ENCODE measurements at regions not wholly inside any gene's neighbourhood (a gene's known extent, or its start where the extent isn't known, plus 50 kb on each side); places are given as distances from the start of the nearest gene placed in this dataset.

GRCh38 chr17:11144358-11145233 lies 96.4 kb upstream of the SHISA6 start:
- Mint-ChIP-seq H3K9me3 (peaks cover 0 to 8% (median 4%) of the 10 kb centered on the region in 7 donors), H3K27ac (no peak overlapping the region), H3K27me3 (peaks cover 8% of the 10 kb centered on the region), H3K4me3 (no peak overlapping the region), H3K36me3 (no peaks in the 10 kb centered on the region), H3K4me1 (no peaks in the 10 kb centered on the region)
- no peaks in the 10 kb centered on the region for H3K4me1 ChIP-seq (ENCODE audit: control insufficient read depth, insufficient read depth, low read length, poor library complexity, severe bottlenecking)
- DNase-seq (no peak), ATAC-seq (ENCODE audit: low read depth in 2 of 2) (no peak)
- H3K27ac ChIP-seq (ENCODE audit: insufficient read depth, low read length, poor library complexity, severe bottlenecking), result no peak overlapping the region
- H3K36me3 ChIP-seq (ENCODE audit: control insufficient read depth, insufficient read depth, low read length), result no peaks in the 10 kb centered on the region
- no peaks in the 10 kb centered on the region for H3K9me3 ChIP-seq (ENCODE audit: control insufficient read depth in 2 of 2, low read length in 2 of 2)
- no peak overlapping the region for H3K4me3 ChIP-seq (ENCODE audit: low read depth, low read length)
- no peaks in the 10 kb centered on the region for H3K27me3 ChIP-seq (ENCODE audit: control insufficient read depth, insufficient read depth, low read length)

GRCh38 chr17:11142231-11142630 lies 98.8 kb upstream of the SHISA6 start:
- Mint-ChIP-seq H3K9me3 (peaks cover 0 to 7% (median 3%) of the 10 kb centered on the region in 7 donors), H3K27me3 (no peaks in the 10 kb centered on the region), H3K27ac (no peak overlapping the region), H3K36me3 (no peaks in the 10 kb centered on the region), H3K4me1 (no peaks in the 10 kb centered on the region), H3K4me3 (no peak overlapping the region)
- no peak for DNase-seq
- Histone ChIP-seq H3K9me3 (ENCODE audit: control insufficient read depth in 2 of 2, low read length in 2 of 2) (no peaks in the 10 kb centered on the region), H3K4me3 (ENCODE audit: low read depth, low read length) (no peak overlapping the region), H3K36me3 (ENCODE audit: control insufficient read depth, insufficient read depth, low read length) (no peaks in the 10 kb centered on the region), H3K4me1 (ENCODE audit: control insufficient read depth, insufficient read depth, low read length, poor library complexity, severe bottlenecking) (no peaks in the 10 kb centered on the region), H3K27ac (ENCODE audit: insufficient read depth, low read length, poor library complexity, severe bottlenecking) (no peak overlapping the region), H3K27me3 (ENCODE audit: control insufficient read depth, insufficient read depth, low read length) (no peaks in the 10 kb centered on the region)
- no peak for ATAC-seq (ENCODE audit: low read depth in 2 of 2)

GRCh38 chr17:11140501-11140900 lies 100.5 kb upstream of the SHISA6 start:
- Histone ChIP-seq H3K4me3 (ENCODE audit: low read depth, low read length) (no peak overlapping the region), H3K27me3 (ENCODE audit: control insufficient read depth, insufficient read depth, low read length) (no peaks in the 10 kb centered on the region), H3K36me3 (ENCODE audit: control insufficient read depth, insufficient read depth, low read length) (no peaks in the 10 kb centered on the region), H3K4me1 (ENCODE audit: control insufficient read depth, insufficient read depth, low read length, poor library complexity, severe bottlenecking) (no peaks in the 10 kb centered on the region), H3K27ac (ENCODE audit: insufficient read depth, low read length, poor library complexity, severe bottlenecking) (no peak overlapping the region), H3K9me3 (ENCODE audit: control insufficient read depth in 2 of 2, low read length in 2 of 2) (no peaks in the 10 kb centered on the region)
- ATAC-seq (ENCODE audit: low read depth in 2 of 2), result no peak
- DNase-seq, result no peak
- H3K9me3 Mint-ChIP-seq, result peaks cover 0 to 7% (median 3%) of the 10 kb centered on the region in 7 donors
- H3K4me3 Mint-ChIP-seq, result no peak overlapping the region
- no peaks in the 10 kb centered on the region for H3K36me3 Mint-ChIP-seq
- no peaks in the 10 kb centered on the region for H3K27me3 Mint-ChIP-seq
- no peak overlapping the region for H3K27ac Mint-ChIP-seq
- no peaks in the 10 kb centered on the region for H3K4me1 Mint-ChIP-seq

- Histone ChIP-seq H3K27ac (ENCODE audit: insufficient read depth, low read length, poor library complexity, severe bottlenecking) (no peak overlapping the region), H3K4me3 (ENCODE audit: low read depth, low read length) (no peak overlapping the region), H3K27me3 (ENCODE audit: control insufficient read depth, insufficient read depth, low read length) (no peaks in the 10 kb centered on the region), H3K36me3 (ENCODE audit: control insufficient read depth, insufficient read depth, low read length) (no peaks in the 10 kb centered on the region), H3K9me3 (ENCODE audit: control insufficient read depth in 2 of 2, low read length in 2 of 2) (no peaks in the 10 kb centered on the region), H3K4me1 (ENCODE audit: control insufficient read depth, insufficient read depth, low read length, poor library complexity, severe bottlenecking) (no peaks in the 10 kb centered on the region)
- no peaks in the 10 kb centered on the region for H3K27me3 Mint-ChIP-seq
- no peaks in the 10 kb centered on the region for H3K36me3 Mint-ChIP-seq
- ATAC-seq (ENCODE audit: low read depth in 2 of 2) (no peak), DNase-seq (no peak)
- no peak overlapping the region for H3K27ac Mint-ChIP-seq
- H3K9me3 Mint-ChIP-seq, result peaks cover 0 to 7% (median 3%) of the 10 kb centered on the region in 7 donors
- no peak overlapping the region for H3K4me3 Mint-ChIP-seq
- H3K4me1 Mint-ChIP-seq, result no peaks in the 10 kb centered on the region
Measured at GRCh38 chr17:11140043-11140442, 101.0 kb upstream of the SHISA6 start.

GRCh38 chr17:11138023-11138422 lies 103.0 kb upstream of the SHISA6 start:
- H3K27ac Mint-ChIP-seq, result no peak overlapping the region
- Histone ChIP-seq H3K36me3 (ENCODE audit: control insufficient read depth, insufficient read depth, low read length) (no peaks in the 10 kb centered on the region), H3K4me1 (ENCODE audit: control insufficient read depth, insufficient read depth, low read length, poor library complexity, severe bottlenecking) (no peaks in the 10 kb centered on the region), H3K27ac (ENCODE audit: insufficient read depth, low read length, poor library complexity, severe bottlenecking) (no peak overlapping the region), H3K9me3 (ENCODE audit: control insufficient read depth in 2 of 2, low read length in 2 of 2) (no peaks in the 10 kb centered on the region), H3K4me3 (ENCODE audit: low read depth, low read length) (no peak overlapping the region), H3K27me3 (ENCODE audit: control insufficient read depth, insufficient read depth, low read length) (no peaks in the 10 kb centered on the region)
- no peak overlapping the region for H3K4me3 Mint-ChIP-seq
- DNase-seq, result no peak
- ATAC-seq (ENCODE audit: low read depth in 2 of 2), result no peak
- no peaks in the 10 kb centered on the region for H3K36me3 Mint-ChIP-seq
- no peaks in the 10 kb centered on the region for H3K4me1 Mint-ChIP-seq
- H3K9me3 Mint-ChIP-seq, result peaks cover 0 to 8% (median 3%) of the 10 kb centered on the region in 7 donors
- H3K27me3 Mint-ChIP-seq, result no peaks in the 10 kb centered on the region

GRCh38 chr17:11135819-11136218 lies 105.2 kb upstream of the SHISA6 start:
- H3K4me3 Mint-ChIP-seq, result no peak overlapping the region
- H3K36me3 ChIP-seq (ENCODE audit: control insufficient read depth, insufficient read depth, low read length), result no peaks in the 10 kb centered on the region
- no peak for DNase-seq

GRCh38 chr17:11130367-11130766 lies 110.6 kb upstream of the SHISA6 start:
- Histone ChIP-seq H3K9me3 (ENCODE audit: control insufficient read depth in 2 of 2, low read length in 2 of 2) (no peaks in the 10 kb centered on the region), H3K36me3 (ENCODE audit: control insufficient read depth, insufficient read depth, low read length) (no peaks in the 10 kb centered on the region), H3K4me3 (ENCODE audit: low read depth, low read length) (no peak overlapping the region), H3K4me1 (ENCODE audit: control insufficient read depth, insufficient read depth, low read length, poor library complexity, severe bottlenecking) (no peaks in the 10 kb centered on the region), H3K27ac (ENCODE audit: insufficient read depth, low read length, poor library complexity, severe bottlenecking) (no peak overlapping the region), H3K27me3 (ENCODE audit: control insufficient read depth, insufficient read depth, low read length) (no peaks in the 10 kb centered on the region)
- Mint-ChIP-seq H3K9me3 (peaks cover 0 to 7% (median 3%) of the 10 kb centered on the region in 7 donors), H3K36me3 (no peaks in the 10 kb centered on the region), H3K4me3 (no peak overlapping the region), H3K27me3 (peaks cover 4% of the 10 kb centered on the region), H3K27ac (no peak overlapping the region), H3K4me1 (no peaks in the 10 kb centered on the region)
- no peak for DNase-seq
- no peak for ATAC-seq (ENCODE audit: low read depth in 2 of 2)

More at GRCh38 chr17:11135819-11136218, 105.2 kb upstream of the SHISA6 start:
- ATAC-seq (ENCODE audit: low read depth in 2 of 2), result no peak
- H3K27ac Mint-ChIP-seq, result no peak overlapping the region
- no peaks in the 10 kb centered on the region for H3K9me3 ChIP-seq (ENCODE audit: control insufficient read depth in 2 of 2, low read length in 2 of 2)
- no peak overlapping the region for H3K4me3 ChIP-seq (ENCODE audit: low read depth, low read length)
- H3K27me3 ChIP-seq (ENCODE audit: control insufficient read depth, insufficient read depth, low read length), result no peaks in the 10 kb centered on the region
- no peaks in the 10 kb centered on the region for H3K4me1 ChIP-seq (ENCODE audit: control insufficient read depth, insufficient read depth, low read length, poor library complexity, severe bottlenecking)
- no peaks in the 10 kb centered on the region for H3K4me1 Mint-ChIP-seq
- no peaks in the 10 kb centered on the region for H3K36me3 Mint-ChIP-seq
- peaks cover 4% of the 10 kb centered on the region for H3K27me3 Mint-ChIP-seq
- no peak overlapping the region for H3K27ac ChIP-seq (ENCODE audit: insufficient read depth, low read length, poor library complexity, severe bottlenecking)
- H3K9me3 Mint-ChIP-seq, result peaks cover 0 to 3% (median 2%) of the 10 kb centered on the region in 7 donors

GRCh38 chr17:11122908-11123307 lies 118.1 kb upstream of the SHISA6 start:
- Mint-ChIP-seq H3K9me3 (peaks cover 0 to 16% (median 5%) of the 10 kb centered on the region in 7 donors), H3K4me1 (no peaks in the 10 kb centered on the region), H3K27ac (no peak overlapping the region), H3K4me3 (no peak overlapping the region), H3K27me3 (peaks cover 4% of the 10 kb centered on the region), H3K36me3 (no peaks in the 10 kb centered on the region)
- Histone ChIP-seq H3K27ac (ENCODE audit: insufficient read depth, low read length, poor library complexity, severe bottlenecking) (no peak overlapping the region), H3K9me3 (ENCODE audit: control insufficient read depth in 2 of 2, low read length in 2 of 2) (no peaks in the 10 kb centered on the region), H3K4me1 (ENCODE audit: control insufficient read depth, insufficient read depth, low read length, poor library complexity, severe bottlenecking) (no peaks in the 10 kb centered on the region), H3K36me3 (ENCODE audit: control insufficient read depth, insufficient read depth, low read length) (no peaks in the 10 kb centered on the region), H3K27me3 (ENCODE audit: control insufficient read depth, insufficient read depth, low read length) (no peaks in the 10 kb centered on the region), H3K4me3 (ENCODE audit: low read depth, low read length) (no peak overlapping the region)
- ATAC-seq (ENCODE audit: low read depth in 2 of 2), result no peak
- DNase-seq, result no peak
